ENCODE measurements at regions not wholly inside any gene's neighbourhood (a gene's known extent, or its start where the extent isn't known, plus 50 kb on each side); places are given as distances from the start of the nearest gene placed in this dataset.

- TF ChIP-seq CTCF (IDR thresholded peaks at IDR 0.05) = no peak
- Mint-ChIP-seq H3K4me1 (ENCODE audit: low read depth) (no peaks in the 10 kb centered on the region), H3K27ac (ENCODE audit: unreplicated experiment) (no peak overlapping the region), H3K27me3 (ENCODE audit: low read depth) (no peaks in the 10 kb centered on the region), H3K36me3 (ENCODE audit: low read depth) (peaks cover 3% of the 10 kb centered on the region), H3K4me3 (ENCODE audit: unreplicated experiment) (no peak overlapping the region), H3K9me3 (ENCODE audit: low read depth) (no peaks in the 10 kb centered on the region)
- no peak for DNase-seq (ENCODE audit: low spot score)
Observed at GRCh38 chr2:144239726-144240125, 280.2 kb downstream of the ZEB2 start.

GRCh38 chr2:144239306-144239705 lies 280.6 kb downstream of the ZEB2 start:
- no peaks in the 10 kb centered on the region for H3K9me3 Mint-ChIP-seq (ENCODE audit: low read depth)
- DNase-seq (ENCODE audit: low spot score) = no peak
- H3K4me3 Mint-ChIP-seq (ENCODE audit: unreplicated experiment) = no peak overlapping the region
- H3K27me3 Mint-ChIP-seq (ENCODE audit: low read depth) = no peaks in the 10 kb centered on the region
- TF ChIP-seq CTCF (IDR thresholded peaks at IDR 0.05) = no peak
- H3K36me3 Mint-ChIP-seq (ENCODE audit: low read depth) = peaks cover 3% of the 10 kb centered on the region
- no peaks in the 10 kb centered on the region for H3K4me1 Mint-ChIP-seq (ENCODE audit: low read depth)
- H3K27ac Mint-ChIP-seq (ENCODE audit: unreplicated experiment) = no peak overlapping the region

GRCh38 chr2:144237830-144238627 lies 281.9 kb downstream of the ZEB2 start:
- no peak overlapping the region for H3K4me3 Mint-ChIP-seq (ENCODE audit: unreplicated experiment)
- no peak overlapping the region for H3K27ac Mint-ChIP-seq (ENCODE audit: unreplicated experiment)
- TF ChIP-seq CTCF (IDR thresholded peaks at IDR 0.05) = no peak
- no peak for DNase-seq (ENCODE audit: low spot score)
- H3K27me3 Mint-ChIP-seq (ENCODE audit: low read depth) = no peaks in the 10 kb centered on the region
- H3K4me1 Mint-ChIP-seq (ENCODE audit: low read depth) = peaks cover 6% of the 10 kb centered on the region
- H3K9me3 Mint-ChIP-seq (ENCODE audit: low read depth) = no peaks in the 10 kb centered on the region
- H3K36me3 Mint-ChIP-seq (ENCODE audit: low read depth) = peaks cover 3% of the 10 kb centered on the region

GRCh38 chr2:144237108-144237507 lies 282.8 kb downstream of the ZEB2 start:
- peaks cover 10% of the 10 kb centered on the region for H3K4me1 Mint-ChIP-seq (ENCODE audit: low read depth)

GRCh38 chr2:144235050-144235449 lies 284.9 kb downstream of the ZEB2 start:
- Mint-ChIP-seq H3K27ac (ENCODE audit: unreplicated experiment) (no peak overlapping the region), H3K4me1 (ENCODE audit: low read depth) (peaks cover 20% of the 10 kb centered on the region), H3K36me3 (ENCODE audit: low read depth) (peaks cover 3% of the 10 kb centered on the region), H3K4me3 (ENCODE audit: unreplicated experiment) (no peak overlapping the region), H3K27me3 (ENCODE audit: low read depth) (no peaks in the 10 kb centered on the region), H3K9me3 (ENCODE audit: low read depth) (no peaks in the 10 kb centered on the region)
- no peak for TF ChIP-seq CTCF (IDR thresholded peaks at IDR 0.05)
- DNase-seq (ENCODE audit: low spot score) = no peak

More at GRCh38 chr2:144237108-144237507, 282.8 kb downstream of the ZEB2 start:
- Mint-ChIP-seq H3K9me3 (ENCODE audit: low read depth) (no peaks in the 10 kb centered on the region), H3K27ac (ENCODE audit: unreplicated experiment) (no peak overlapping the region), H3K36me3 (ENCODE audit: low read depth) (peaks cover 3% of the 10 kb centered on the region), H3K4me3 (ENCODE audit: unreplicated experiment) (no peak overlapping the region), H3K27me3 (ENCODE audit: low read depth) (no peaks in the 10 kb centered on the region)
- TF ChIP-seq CTCF (IDR thresholded peaks at IDR 0.05) = no peak
- DNase-seq (ENCODE audit: low spot score) = no peak

All from chondrocyte (in vitro differentiated cells).